ENCODE measurements at regions not wholly inside any gene's neighbourhood (a gene's known extent, or its start where the extent isn't known, plus 50 kb on each side); places are given as distances from the start of the nearest gene placed in this dataset.

- DNase-seq (ENCODE audit: insufficient read length, low spot score) (no peak), FAIRE-seq (no peak)
- no peak for TF ChIP-seq POLR2A (IDR thresholded peaks at IDR 0.05; ENCODE audit: low read depth, low read length)
These were observed 1004.0 kb downstream of the ADGRL3 start for GRCh38 chr4:62204136-62204535.

- no peak for DNase-seq (ENCODE audit: insufficient read length, low spot score)
- no peak for FAIRE-seq
- TF ChIP-seq POLR2A (IDR thresholded peaks at IDR 0.05; ENCODE audit: low read depth, low read length) = no peak
These were observed 999.2 kb downstream of the ADGRL3 start for GRCh38 chr4:62199291-62199810.

GRCh38 chr4:62196338-62196737 is 996.2 kb downstream of the ADGRL3 start:
- TF ChIP-seq POLR2A (IDR thresholded peaks at IDR 0.05; ENCODE audit: low read depth, low read length) = no peak
- DNase-seq (ENCODE audit: insufficient read length, low spot score) (no peak), FAIRE-seq (no peak)

GRCh38 chr4:62194342-62194741 is 994.2 kb downstream of the ADGRL3 start:
- no peak for TF ChIP-seq POLR2A (IDR thresholded peaks at IDR 0.05; ENCODE audit: low read depth, low read length)
- no peak for FAIRE-seq
- no peak for DNase-seq (ENCODE audit: insufficient read length, low spot score)

- FAIRE-seq = no peak
- DNase-seq (ENCODE audit: insufficient read length, low spot score) = no peak
- no peak for TF ChIP-seq POLR2A (IDR thresholded peaks at IDR 0.05; ENCODE audit: low read depth, low read length)
These were observed 993.6 kb downstream of the ADGRL3 start for GRCh38 chr4:62193761-62194160.

GRCh38 chr4:62191451-62192240 is 991.5 kb downstream of the ADGRL3 start:
- FAIRE-seq (no peak), DNase-seq (ENCODE audit: insufficient read length, low spot score) (no peak)
- TF ChIP-seq POLR2A (IDR thresholded peaks at IDR 0.05; ENCODE audit: low read depth, low read length) = no peak

- FAIRE-seq (no peak), DNase-seq (ENCODE audit: insufficient read length, low spot score) (no peak)
- no peak for TF ChIP-seq POLR2A (IDR thresholded peaks at IDR 0.05; ENCODE audit: low read depth, low read length)
These were observed 970.1 kb downstream of the ADGRL3 start for GRCh38 chr4:62170235-62170634.

GRCh38 chr4:62168681-62169080 is 968.6 kb downstream of the ADGRL3 start:
- DNase-seq (ENCODE audit: insufficient read length, low spot score) = no peak
- no peak for FAIRE-seq
- TF ChIP-seq POLR2A (IDR thresholded peaks at IDR 0.05; ENCODE audit: low read depth, low read length) = no peak

GRCh38 chr4:62162606-62163005 is 962.5 kb downstream of the ADGRL3 start:
- no peak for FAIRE-seq
- no peak for TF ChIP-seq POLR2A (IDR thresholded peaks at IDR 0.05; ENCODE audit: low read depth, low read length)
- DNase-seq (ENCODE audit: insufficient read length, low spot score) = no peak

GRCh38 chr4:62161446-62161845 is 961.3 kb downstream of the ADGRL3 start:
- no peak for TF ChIP-seq POLR2A (IDR thresholded peaks at IDR 0.05; ENCODE audit: low read depth, low read length)
- DNase-seq (ENCODE audit: insufficient read length, low spot score) = no peak
- no peak for FAIRE-seq

GRCh38 chr4:62159876-62160275 is 959.8 kb downstream of the ADGRL3 start:
- DNase-seq (ENCODE audit: insufficient read length, low spot score) (no peak), FAIRE-seq (no peak)
- no peak for TF ChIP-seq POLR2A (IDR thresholded peaks at IDR 0.05; ENCODE audit: low read depth, low read length)

GRCh38 chr4:62159306-62159705 is 959.2 kb downstream of the ADGRL3 start:
- DNase-seq (ENCODE audit: insufficient read length, low spot score) (no peak), FAIRE-seq (no peak)
- TF ChIP-seq POLR2A (IDR thresholded peaks at IDR 0.05; ENCODE audit: low read depth, low read length) = no peak

GRCh38 chr4:62156205-62156604 is 956.1 kb downstream of the ADGRL3 start:
- DNase-seq (ENCODE audit: insufficient read length, low spot score) = no peak
- no peak for FAIRE-seq
- no peak for TF ChIP-seq POLR2A (IDR thresholded peaks at IDR 0.05; ENCODE audit: low read depth, low read length)

- no peak for FAIRE-seq
- DNase-seq (ENCODE audit: insufficient read length, low spot score) = no peak
- no peak for TF ChIP-seq POLR2A (IDR thresholded peaks at IDR 0.05; ENCODE audit: low read depth, low read length)
These were observed 945.1 kb downstream of the ADGRL3 start for GRCh38 chr4:62145276-62145675.

GRCh38 chr4:62144431-62144830 is 944.3 kb downstream of the ADGRL3 start:
- no peak for FAIRE-seq
- no peak for DNase-seq (ENCODE audit: insufficient read length, low spot score)
- TF ChIP-seq POLR2A (IDR thresholded peaks at IDR 0.05; ENCODE audit: low read depth, low read length) = no peak
